WTC11 (cell line): ENCODE measurements at regions not wholly inside any gene's neighbourhood (a gene's known extent, or its start where the extent isn't known, plus 50 kb on each side); places are given as distances from the start of the nearest gene placed in this dataset.

ENCODE experiments used
- ZNF138 ChIP-seq: sonication (generic); formaldehyde crosslinking; conservative IDR thresholded peaks from 2 replicates; pipeline ENCODE4 v1.8.1; 2022; ENCODE audit warnings: mild to moderate bottlenecking, moderate library complexity, missing genetic modification reagents
- TF ChIP-seq, protein P1 (sequence below): fragments of 200-600 bp; IDR thresholded peaks from 2 replicates; pipeline ENCODE4 v1.8.0; 2022; ENCODE audit warnings: antibody characterized with exemption

DNA sequence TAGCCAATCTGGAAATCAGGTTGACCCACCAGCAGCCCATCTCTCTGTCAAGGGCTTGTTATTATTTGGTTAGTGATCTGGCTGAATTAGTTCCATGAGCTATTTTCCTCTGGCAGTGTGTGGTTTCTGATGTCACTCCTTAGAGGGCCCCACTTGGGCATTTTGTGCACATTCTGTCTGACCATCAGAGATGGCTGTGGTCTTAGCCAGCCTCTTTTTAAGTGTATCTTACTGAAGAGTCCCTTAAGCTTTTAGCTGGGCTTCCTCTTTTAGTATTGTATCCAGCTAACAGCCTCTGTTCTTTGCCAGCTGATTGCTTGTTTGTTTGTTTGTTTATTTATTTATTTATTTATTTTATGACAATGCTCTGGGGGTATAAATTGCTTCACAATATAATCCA lies 951.1 kb upstream of the CNTNAP5 start:
- TF ChIP-seq, protein P1, sequence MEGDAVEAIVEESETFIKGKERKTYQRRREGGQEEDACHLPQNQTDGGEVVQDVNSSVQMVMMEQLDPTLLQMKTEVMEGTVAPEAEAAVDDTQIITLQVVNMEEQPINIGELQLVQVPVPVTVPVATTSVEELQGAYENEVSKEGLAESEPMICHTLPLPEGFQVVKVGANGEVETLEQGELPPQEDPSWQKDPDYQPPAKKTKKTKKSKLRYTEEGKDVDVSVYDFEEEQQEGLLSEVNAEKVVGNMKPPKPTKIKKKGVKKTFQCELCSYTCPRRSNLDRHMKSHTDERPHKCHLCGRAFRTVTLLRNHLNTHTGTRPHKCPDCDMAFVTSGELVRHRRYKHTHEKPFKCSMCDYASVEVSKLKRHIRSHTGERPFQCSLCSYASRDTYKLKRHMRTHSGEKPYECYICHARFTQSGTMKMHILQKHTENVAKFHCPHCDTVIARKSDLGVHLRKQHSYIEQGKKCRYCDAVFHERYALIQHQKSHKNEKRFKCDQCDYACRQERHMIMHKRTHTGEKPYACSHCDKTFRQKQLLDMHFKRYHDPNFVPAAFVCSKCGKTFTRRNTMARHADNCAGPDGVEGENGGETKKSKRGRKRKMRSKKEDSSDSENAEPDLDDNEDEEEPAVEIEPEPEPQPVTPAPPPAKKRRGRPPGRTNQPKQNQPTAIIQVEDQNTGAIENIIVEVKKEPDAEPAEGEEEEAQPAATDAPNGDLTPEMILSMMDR = no peak
- TF ChIP-seq ZNF138 (CRISPR knock-in tag) = no peak
